Heart left ventricle (tissue), 13 donors: ENCODE measurements at regions not wholly inside any gene's neighbourhood (a gene's known extent, or its start where the extent isn't known, plus 50 kb on each side); places are given as distances from the start of the nearest gene placed in this dataset.

Experiments used
- POLR2A ChIP-seq, 2 donors: fragments of 450-650 bp; IDR thresholded peaks; one replicate each; pipeline ENCODE4 v1.6.1; 2017; ENCODE audit warnings: antibody characterized with exemption in 2 of 2, mild to moderate bottlenecking in 2 of 2, moderate library complexity in 2 of 2
- TF ChIP-seq, protein P1 (sequence below), 12 donors: fragments of 200-600 bp; sonication (generic) in 4 of 12; IDR thresholded peaks; one replicate each; pipeline versions ENCODE4 v1.5.0 to v1.8.0; 2018 to 2022; ENCODE audit warnings: antibody characterized with exemption in 12 of 12, mild to moderate bottlenecking in 5 of 12
- donor health status: ischemic (EF 13 %, LVEDD 7.1; RV severe dilation, severe dysfunction).
- donor health status: DM: no; HTN: yes; CAD: no.
- donor health status: DM: no; HTN: no; CAD: no.
- donor health status: ischemic (EF 25% LVEDD 6.9; RV normal size, moderate dysfunction).
- donor health status: ischemic (EF 25% LVEDD 5.7; RV mildly dilated, moderate dysfunction).
- donor health status: ischemic (EF 35%, LVEDD 5.7; RV mildly dilated, moderate dysfunction).
- donor health status: nonischemic (EF 11% LVEDD 7.7; RV severe dilation, severe dysfunction).
- donor health status: DM: yes; HTN: yes; CAD: no.
- donor health status: PGD.
- donor health status: ischemic (EF 29% LVEDD 5.4; RV normal size, mild dysfunction).
- donor health status: nonischemic (EF 23%, LVEDD 6.1; RV moderate dilation, normal function).

DNA sequence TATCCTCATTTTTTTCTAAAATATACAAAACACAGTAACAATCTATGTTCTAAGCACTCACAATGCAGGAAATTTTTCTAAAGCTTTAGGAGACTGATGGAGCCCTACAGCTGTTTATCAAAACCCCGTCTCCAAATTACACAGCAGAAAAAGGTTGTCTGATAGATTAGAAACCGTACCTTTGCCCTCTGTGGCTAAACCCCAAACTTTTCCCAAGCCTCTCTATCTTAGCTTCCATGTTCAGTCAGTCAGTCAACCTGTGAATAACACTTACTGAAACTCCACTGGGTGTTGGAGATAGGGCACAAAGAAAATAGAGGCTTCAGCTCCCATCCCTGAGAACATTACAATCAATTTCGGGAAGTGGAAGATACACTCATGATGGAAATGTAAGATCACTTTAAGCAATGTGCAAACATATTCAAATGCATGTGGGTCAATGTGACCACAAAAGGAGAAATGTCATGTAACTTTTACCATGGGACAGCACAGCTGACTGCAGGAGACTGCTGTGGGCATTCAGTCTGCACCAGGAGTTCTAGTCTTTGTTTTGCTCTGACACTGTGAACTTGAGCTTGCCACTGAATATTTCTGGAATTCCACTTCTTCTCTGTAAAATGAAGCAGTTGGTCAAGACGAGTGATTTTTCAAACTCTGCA, 279.5 kb upstream of the PIK3R1 start:
- TF ChIP-seq POLR2A (IDR thresholded peaks at IDR 0.05), result no peak
- TF ChIP-seq, protein P1, sequence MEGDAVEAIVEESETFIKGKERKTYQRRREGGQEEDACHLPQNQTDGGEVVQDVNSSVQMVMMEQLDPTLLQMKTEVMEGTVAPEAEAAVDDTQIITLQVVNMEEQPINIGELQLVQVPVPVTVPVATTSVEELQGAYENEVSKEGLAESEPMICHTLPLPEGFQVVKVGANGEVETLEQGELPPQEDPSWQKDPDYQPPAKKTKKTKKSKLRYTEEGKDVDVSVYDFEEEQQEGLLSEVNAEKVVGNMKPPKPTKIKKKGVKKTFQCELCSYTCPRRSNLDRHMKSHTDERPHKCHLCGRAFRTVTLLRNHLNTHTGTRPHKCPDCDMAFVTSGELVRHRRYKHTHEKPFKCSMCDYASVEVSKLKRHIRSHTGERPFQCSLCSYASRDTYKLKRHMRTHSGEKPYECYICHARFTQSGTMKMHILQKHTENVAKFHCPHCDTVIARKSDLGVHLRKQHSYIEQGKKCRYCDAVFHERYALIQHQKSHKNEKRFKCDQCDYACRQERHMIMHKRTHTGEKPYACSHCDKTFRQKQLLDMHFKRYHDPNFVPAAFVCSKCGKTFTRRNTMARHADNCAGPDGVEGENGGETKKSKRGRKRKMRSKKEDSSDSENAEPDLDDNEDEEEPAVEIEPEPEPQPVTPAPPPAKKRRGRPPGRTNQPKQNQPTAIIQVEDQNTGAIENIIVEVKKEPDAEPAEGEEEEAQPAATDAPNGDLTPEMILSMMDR (IDR thresholded peaks at IDR 0.05), result no peak
